Activated naive CD4-positive, alpha-beta T cell treated with anti-CD3 and anti-CD28 coated beads, Interleukin-2, amount 50 U/mL, for 72 hours (primary cell): ENCODE measurements at regions not wholly inside any gene's neighbourhood (a gene's known extent, or its start where the extent isn't known, plus 50 kb on each side); places are given as distances from the start of the nearest gene placed in this dataset.

Source experiments
- ATAC-seq, 2 donors: fragments of 150-1000 bp; cut with Tn5 transposase; 2 replicates each; pipeline ENCODE4 v1.10.0; 2021; ENCODE audit warnings: mild to moderate bottlenecking in 2 of 2, moderate library complexity in 2 of 2
- DNase-seq, 2 donors: peaks; one replicate each; pipeline ENCODE4 v3.0.0; 2021 to 2022; ENCODE audit warnings: low spot score in 2 of 2
- H3K27ac Mint-ChIP-seq, 2 donors: one replicate each; pipeline ENCODE4 v1.8.0; 2022; ENCODE audit warnings: mild to moderate bottlenecking in 2 of 2, mixed read lengths in 2 of 2
- H3K36me3 Mint-ChIP-seq, 2 donors: one replicate each; pipeline ENCODE4 v1.8.0; 2022; ENCODE audit warnings: mixed read lengths in 2 of 2
- H3K9me3 Mint-ChIP-seq, 2 donors: one replicate each; pipeline ENCODE4 v1.8.0; 2022; ENCODE audit warnings: mixed read lengths in 2 of 2

GRCh38 chr2:71888751-71889445, 258.8 kb downstream of the CYP26B1 start:
- Mint-ChIP-seq H3K27ac (no peak overlapping the region), H3K9me3 (peaks cover 5 to 6% of the 10 kb centered on the region in 2 donors), H3K36me3 (no peaks in the 10 kb centered on the region)
- ATAC-seq (no peak), DNase-seq (no peak)

GRCh38 chr2:71887196-71887595, 260.5 kb downstream of the CYP26B1 start:
- H3K9me3 Mint-ChIP-seq, result peaks cover 5 to 6% of the 10 kb centered on the region in 2 donors
- ATAC-seq, result no peak
- DNase-seq, result no peak
- H3K36me3 Mint-ChIP-seq, result no peaks in the 10 kb centered on the region
- H3K27ac Mint-ChIP-seq, result no peak overlapping the region

GRCh38 chr2:71886241-71886640, 261.4 kb downstream of the CYP26B1 start:
- no peak for DNase-seq
- Mint-ChIP-seq H3K9me3 (peaks cover 5 to 6% of the 10 kb centered on the region in 2 donors), H3K36me3 (no peaks in the 10 kb centered on the region), H3K27ac (no peak overlapping the region)
- no peak for ATAC-seq

- DNase-seq, result no peak
- Mint-ChIP-seq H3K36me3 (no peaks in the 10 kb centered on the region), H3K27ac (no peak overlapping the region), H3K9me3 (peaks cover 5 to 6% of the 10 kb centered on the region in 2 donors)
- ATAC-seq, result no peak
Measured at GRCh38 chr2:71884303-71885042, 263.2 kb downstream of the CYP26B1 start.

- Mint-ChIP-seq H3K27ac (no peak overlapping the region), H3K9me3 (peaks cover 5 to 6% of the 10 kb centered on the region in 2 donors), H3K36me3 (no peaks in the 10 kb centered on the region)
- ATAC-seq (no peak), DNase-seq (no peak)
Measured at GRCh38 chr2:71882949-71883472, 264.7 kb downstream of the CYP26B1 start.

GRCh38 chr2:71882236-71882946, 265.3 kb downstream of the CYP26B1 start:
- no peaks in the 10 kb centered on the region for H3K36me3 Mint-ChIP-seq
- DNase-seq (no peak), ATAC-seq (no peak)
- peaks cover 5 to 6% of the 10 kb centered on the region in 2 donors for H3K9me3 Mint-ChIP-seq
- H3K27ac Mint-ChIP-seq, result peak overlapping the region in 1 of 2 donors; percentile 32

GRCh38 chr2:71880846-71881610, 266.6 kb downstream of the CYP26B1 start:
- peak in 1 of 2 donors; percentile 67 for ATAC-seq
- peak in 1 of 2 donors; percentile 42 for DNase-seq
- Mint-ChIP-seq H3K9me3 (no peaks in the 10 kb centered on the region), H3K27ac (no peak overlapping the region), H3K36me3 (no peaks in the 10 kb centered on the region)

- H3K9me3 Mint-ChIP-seq, result no peaks in the 10 kb centered on the region
- H3K27ac Mint-ChIP-seq, result no peak overlapping the region
- ATAC-seq (no peak), DNase-seq (no peak)
- no peaks in the 10 kb centered on the region for H3K36me3 Mint-ChIP-seq
Measured at GRCh38 chr2:71880287-71880686, 267.4 kb downstream of the CYP26B1 start.

- Mint-ChIP-seq H3K27ac (no peak overlapping the region), H3K36me3 (no peaks in the 10 kb centered on the region), H3K9me3 (no peaks in the 10 kb centered on the region)
- ATAC-seq, result no peak
- peak in 1 of 2 donors; percentile 13 for DNase-seq
Measured at GRCh38 chr2:71879509-71880184, 268.0 kb downstream of the CYP26B1 start.

GRCh38 chr2:71878626-71879508, 268.8 kb downstream of the CYP26B1 start:
- ATAC-seq, result no peak
- H3K36me3 Mint-ChIP-seq, result no peaks in the 10 kb centered on the region
- H3K27ac Mint-ChIP-seq, result no peak overlapping the region
- DNase-seq, result peak in 1 of 2 donors; percentile 39
- no peaks in the 10 kb centered on the region for H3K9me3 Mint-ChIP-seq

- no peak overlapping the region for H3K27ac Mint-ChIP-seq
- H3K9me3 Mint-ChIP-seq, result no peaks in the 10 kb centered on the region
- DNase-seq (no peak), ATAC-seq (no peak)
- H3K36me3 Mint-ChIP-seq, result no peaks in the 10 kb centered on the region
Measured at GRCh38 chr2:71877636-71878035, 270.0 kb downstream of the CYP26B1 start.

- Mint-ChIP-seq H3K27ac (no peak overlapping the region), H3K36me3 (no peaks in the 10 kb centered on the region), H3K9me3 (no peaks in the 10 kb centered on the region)
- DNase-seq (no peak), ATAC-seq (no peak)
Measured at GRCh38 chr2:71876542-71877451, 270.9 kb downstream of the CYP26B1 start.

- no peaks in the 10 kb centered on the region for H3K9me3 Mint-ChIP-seq
- ATAC-seq (no peak), DNase-seq (no peak)
- H3K36me3 Mint-ChIP-seq, result no peaks in the 10 kb centered on the region
- no peak overlapping the region for H3K27ac Mint-ChIP-seq
Measured at GRCh38 chr2:71872466-71873051, 275.1 kb downstream of the CYP26B1 start.

- no peaks in the 10 kb centered on the region for H3K36me3 Mint-ChIP-seq
- H3K9me3 Mint-ChIP-seq, result no peaks in the 10 kb centered on the region
- H3K27ac Mint-ChIP-seq, result no peak overlapping the region
- DNase-seq (no peak), ATAC-seq (no peak)
Measured at GRCh38 chr2:71865391-71865965, 282.2 kb downstream of the CYP26B1 start.
